Heart left ventricle (tissue), 16 donors: ENCODE measurements at regions not wholly inside any gene's neighbourhood (a gene's known extent, or its start where the extent isn't known, plus 50 kb on each side); places are given as distances from the start of the nearest gene placed in this dataset.

Experiments
- ATAC-seq, 4 donors: fragments of 200-7000 bp; cut with Tn5 transposase; one replicate each; pipeline ENCODE4 v1.9.1; 2020 to 2022; ENCODE audit warnings: moderate library complexity in 4 of 4, mild to moderate bottlenecking in 3 of 4, moderate number of reproducible peaks in 1 of 4
- DNase-seq, 5 donors: peaks; one replicate each; pipeline ENCODE4 v3.0.0-alpha.2; 2020
- H3K27ac ChIP-seq, 12 donors: fragments of 200-600 bp; sonication (generic) in 4 of 12; one replicate each; pipeline versions ENCODE4 v1.5.0 to v1.8.0; 2016 to 2022; ENCODE audit warnings: mild to moderate bottlenecking in 2 of 12
- H3K27me3 ChIP-seq, 9 donors: fragments of 200-600 bp; sonication (generic) in 2 of 9; one replicate each; pipeline versions ENCODE4 v1.5.1 to v1.8.0; 2016 to 2022; ENCODE audit warnings: mild to moderate bottlenecking in 3 of 9
- H3K36me3 ChIP-seq, 9 donors: fragments of 200-600 bp; sonication (generic) in 2 of 9; one replicate each; pipeline versions ENCODE4 v1.5.0 to v1.8.0; 2018 to 2022; ENCODE audit warnings: mild to moderate bottlenecking in 2 of 9
- H3K4me1 ChIP-seq, 12 donors: fragments of 200-600 bp; sonication (generic) in 4 of 12; one replicate each; pipeline versions ENCODE4 v1.5.0 to v1.8.0; 2016 to 2022; ENCODE audit warnings: mild to moderate bottlenecking in 3 of 12
- H3K4me3 ChIP-seq, 12 donors: fragments of 200-600 bp; sonication (generic) in 4 of 12; one replicate each; pipeline versions ENCODE4 v1.5.0 to v1.8.0; 2017 to 2022; ENCODE audit warnings: mild to moderate bottlenecking in 9 of 12, moderate library complexity in 4 of 12
- H3K9me3 ChIP-seq, 12 donors: fragments of 200-600 bp; sonication (generic) in 4 of 12; one replicate each; pipeline versions ENCODE4 v1.5.0 to v1.8.0; 2016 to 2022; ENCODE audit warnings: mild to moderate bottlenecking in 1 of 12
- CTCF ChIP-seq, 12 donors: fragments of 200-600 bp; sonication (generic) in 4 of 12; IDR thresholded peaks; one replicate each; pipeline versions ENCODE4 v1.5.0 to v1.8.0; 2018 to 2022; ENCODE audit warnings: antibody characterized with exemption in 12 of 12, mild to moderate bottlenecking in 5 of 12
- POLR2A ChIP-seq, 2 donors: fragments of 450-650 bp; IDR thresholded peaks; one replicate each; pipeline ENCODE4 v1.6.1; 2017; ENCODE audit warnings: antibody characterized with exemption in 2 of 2, mild to moderate bottlenecking in 2 of 2, moderate library complexity in 2 of 2
- WGBS, 4 donors: extraction: QIAGEN DNeasy Blood & Tissue Kit in 2 of 4; methylation state at CpG; one replicate each; pipeline versions ENCODE4 v1.1.5 to v1.1.7; 2013 to 2018; 5-methylcytosine and 5-hydroxymethylcytosine counted together
- intact Hi-C, 10 donors: fragments of 100-400 bp; cut with DNase I; formaldehyde crosslinking; loops; one replicate each; pipeline versions ENCODE4 v1.11.1 to v1.14.2; 2022
- donor health status: ischemic (EF 13 %, LVEDD 7.1; RV severe dilation, severe dysfunction).
- donor health status: healthy with polysubstance abuse.
- donor health status: DM: no; HTN: yes; CAD: no.
- donor health status: DM: no; HTN: no; CAD: no.
- donor health status: ischemic (EF 25% LVEDD 6.9; RV normal size, moderate dysfunction).
- donor health status: ischemic (EF 25% LVEDD 5.7; RV mildly dilated, moderate dysfunction).
- donor health status: healthy.
- donor health status: DM: yes; HTN: yes; CAD: no.
- donor health status: ischemic (EF 35%, LVEDD 5.7; RV mildly dilated, moderate dysfunction).
- donor health status: nonischemic (EF 11% LVEDD 7.7; RV severe dilation, severe dysfunction).
- donor health status: DM: yes; HTN: yes; CAD: no.
- donor health status: PGD.
- donor health status: ischemic (EF 29% LVEDD 5.4; RV normal size, mild dysfunction).
- donor health status: nonischemic (EF 23%, LVEDD 6.1; RV moderate dilation, normal function).

- intact Hi-C loops: no loop called here
- Histone ChIP-seq H3K4me3 (peak overlapping the region in 4 of 12 donors; percentile 3 to 20 (median 12)), H3K27me3 (peaks cover 0 to 2% (median 0%) of the 10 kb centered on the region in 9 donors), H3K9me3 (peaks cover 0 to 8% (median 0%) of the 10 kb centered on the region in 12 donors), H3K4me1 (peaks cover 0 to 23% (median 0%) of the 10 kb centered on the region in 12 donors), H3K27ac (peak overlapping the region in 1 of 12 donors; percentile 28), H3K36me3 (no peaks in the 10 kb centered on the region)
- ATAC-seq (no peak), DNase-seq (no peak)
- 75 to 82% (median 79%) methylated on average over 7 of the region's 7 CpGs for WGBS, 4 donors
- TF ChIP-seq CTCF (IDR thresholded peaks at IDR 0.05) (no peak), POLR2A (IDR thresholded peaks at IDR 0.05) (no peak)
Observed at GRCh38 chrX:9278475-9279233, 186.2 kb upstream of the TBL1X start.

GRCh38 chrX:9279234-9279544 lies 185.7 kb upstream of the TBL1X start:
- TF ChIP-seq CTCF (IDR thresholded peaks at IDR 0.05) (no peak), POLR2A (IDR thresholded peaks at IDR 0.05) (no peak)
- Histone ChIP-seq H3K4me3 (peak overlapping the region in 4 of 12 donors; percentile 3 to 20 (median 12)), H3K36me3 (no peaks in the 10 kb centered on the region), H3K4me1 (peaks cover 0 to 23% (median 0%) of the 10 kb centered on the region in 12 donors), H3K27ac (peak overlapping the region in 1 of 12 donors; percentile 28), H3K27me3 (peaks cover 0 to 2% (median 0%) of the 10 kb centered on the region in 9 donors), H3K9me3 (peaks cover 0 to 3% (median 0%) of the 10 kb centered on the region in 12 donors)
- intact Hi-C loops: no loop called here
- ATAC-seq: no peak
- no peak for DNase-seq
- 50 to 65% (median 57%) methylated on average over 3 of the region's 3 CpGs for WGBS, 4 donors

- DNase-seq (no peak), ATAC-seq (no peak)
- Histone ChIP-seq H3K4me3 (no peak overlapping the region), H3K9me3 (no peaks in the 10 kb centered on the region), H3K4me1 (peaks cover 0 to 23% (median 0%) of the 10 kb centered on the region in 12 donors), H3K27me3 (peaks cover 0 to 2% (median 0%) of the 10 kb centered on the region in 9 donors), H3K36me3 (no peaks in the 10 kb centered on the region), H3K27ac (no peak overlapping the region)
- TF ChIP-seq POLR2A (IDR thresholded peaks at IDR 0.05) (no peak), CTCF (IDR thresholded peaks at IDR 0.05) (no peak)
- WGBS, 4 donors: 83 to 97% (median 92%) methylated on average over 6 of the region's 6 CpGs
- intact Hi-C loops: no loop called here
Observed at GRCh38 chrX:9280831-9281230, 184.0 kb upstream of the TBL1X start.

DNA sequence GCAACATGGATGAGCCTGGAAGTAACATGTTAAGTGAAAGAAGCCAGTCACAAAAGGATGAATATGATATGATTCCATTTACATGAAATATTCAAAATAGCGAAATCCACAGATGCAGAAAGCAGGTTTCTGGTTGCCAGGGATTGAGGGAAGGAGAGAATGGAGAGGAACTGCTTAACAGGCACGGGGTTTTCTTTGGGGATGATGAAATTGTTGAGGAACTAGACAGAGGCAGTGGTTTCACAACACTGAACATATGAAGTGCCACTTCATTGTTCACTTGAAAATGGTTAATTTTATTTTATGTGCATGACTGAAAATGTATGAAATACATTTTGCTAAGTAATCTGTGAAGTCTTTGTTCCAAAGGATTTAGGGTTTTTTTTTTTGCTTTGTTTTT lies 182.5 kb upstream of the TBL1X start:
- 66 to 84% (median 78%) methylated on average over 2 of the region's 2 CpGs for WGBS, 4 donors
- intact Hi-C loops: no loop called here
- Histone ChIP-seq H3K27ac (no peak overlapping the region), H3K27me3 (peaks cover 0 to 2% (median 0%) of the 10 kb centered on the region in 9 donors), H3K4me3 (no peak overlapping the region), H3K9me3 (no peaks in the 10 kb centered on the region), H3K36me3 (no peaks in the 10 kb centered on the region), H3K4me1 (peaks cover 0 to 29% (median 0%) of the 10 kb centered on the region in 12 donors)
- DNase-seq (no peak), ATAC-seq (no peak)
- TF ChIP-seq POLR2A (IDR thresholded peaks at IDR 0.05) (no peak), CTCF (IDR thresholded peaks at IDR 0.05) (no peak)
